ENCODE measurements at regions not wholly inside any gene's neighbourhood (a gene's known extent, or its start where the extent isn't known, plus 50 kb on each side); places are given as distances from the start of the nearest gene placed in this dataset.

GRCh38 chr9:16161483-16161882 is 608.6 kb downstream of the CCDC171 start:
- ChIA-PET CTCF (no interaction called here), POLR2A (no interaction called here)
- H3K27me3 Mint-ChIP-seq (ENCODE audit: low read depth), result no peaks in the 10 kb centered on the region
- ATAC-seq (no peak), DNase-seq (ENCODE audit: low spot score) (no peak)
- no peak for TF ChIP-seq CREB1 (CRISPR knock-in tag; IDR thresholded peaks at IDR 0.05)
- no peaks in the 10 kb centered on the region for H3K36me3 Mint-ChIP-seq
- H3K4me3 Mint-ChIP-seq, result no peak overlapping the region
- peaks cover 6% of the 10 kb centered on the region; the same call in 1 of the 2 replicates for H3K9me3 Mint-ChIP-seq
- no peak overlapping the region for H3K27ac Mint-ChIP-seq
- H3K4me1 Mint-ChIP-seq, result no peaks in the 10 kb centered on the region

DNA sequence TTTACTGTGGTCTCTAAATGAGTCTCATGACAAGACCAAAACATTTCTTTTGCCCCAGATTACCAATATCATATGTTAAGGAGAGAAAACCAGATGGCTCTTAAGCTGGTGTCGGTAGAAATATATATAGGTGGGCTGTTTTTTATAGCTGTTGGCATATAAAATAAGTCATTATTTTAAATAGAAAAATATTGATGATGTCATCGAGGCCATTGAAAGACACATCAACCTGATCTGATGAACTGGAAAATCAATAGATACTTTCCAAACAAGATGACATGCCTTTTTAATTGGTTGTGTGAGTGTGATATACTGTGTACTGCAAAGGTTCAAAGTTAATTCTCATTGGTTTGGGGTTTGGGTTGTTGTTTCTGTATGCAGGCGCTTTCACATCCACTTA is 617.3 kb downstream of the CCDC171 start:
- ATAC-seq (no peak), DNase-seq (ENCODE audit: low spot score) (no peak)
- TF ChIP-seq CTCF (IDR thresholded peaks at IDR 0.05) (no peak), NFYB (CRISPR knock-in tag; conservative IDR thresholded peaks at IDR 0.05; ENCODE audit: low read depth) (no peak), ZNF425 (CRISPR knock-in tag; conservative IDR thresholded peaks at IDR 0.05) (no peak), PREB (CRISPR knock-in tag; IDR thresholded peaks at IDR 0.05; ENCODE audit: borderline replicate concordance) (no peak), TEAD1 (CRISPR knock-in tag; IDR thresholded peaks at IDR 0.05) (no peak), E2F5 (CRISPR knock-in tag; IDR thresholded peaks at IDR 0.05) (no peak), ZNF317 (CRISPR knock-in tag; IDR thresholded peaks at IDR 0.05; ENCODE audit: borderline replicate concordance, low read depth) (no peak), HMGA2 (CRISPR knock-in tag; IDR thresholded peaks at IDR 0.05) (no peak), ZNF263 (CRISPR knock-in tag; IDR thresholded peaks at IDR 0.05; ENCODE audit: low read depth) (no peak), NR2C2 (CRISPR knock-in tag; IDR thresholded peaks at IDR 0.05) (no peak), EMX1 (CRISPR knock-in tag; IDR thresholded peaks at IDR 0.05) (no peak)
- Mint-ChIP-seq H3K4me1 (no peaks in the 10 kb centered on the region), H3K9me3 (no peaks in the 10 kb centered on the region), H3K27me3 (ENCODE audit: low read depth) (no peaks in the 10 kb centered on the region), H3K36me3 (no peaks in the 10 kb centered on the region), H3K4me3 (no peak overlapping the region), H3K27ac (no peak overlapping the region)
- ChIA-PET POLR2A (no interaction called here), CTCF (no interaction called here)

- Mint-ChIP-seq H3K4me1 (no peaks in the 10 kb centered on the region), H3K27me3 (ENCODE audit: low read depth) (no peaks in the 10 kb centered on the region), H3K36me3 (no peaks in the 10 kb centered on the region), H3K9me3 (no peaks in the 10 kb centered on the region), H3K4me3 (no peak overlapping the region), H3K27ac (no peak overlapping the region)
- DNase-seq (ENCODE audit: low spot score) (no peak), ATAC-seq (no peak)
- TF ChIP-seq TEAD4 (CRISPR knock-in tag; IDR thresholded peaks at IDR 0.05) (no peak), TCF7 (CRISPR knock-in tag; IDR thresholded peaks at IDR 0.05; ENCODE audit: low read depth) (no peak), MYBL2 (CRISPR knock-in tag; IDR thresholded peaks at IDR 0.05) (no peak), ATF3 (CRISPR knock-in tag; conservative IDR thresholded peaks at IDR 0.05) (no peak), AFF4 (CRISPR knock-in tag; IDR thresholded peaks at IDR 0.05; ENCODE audit: borderline replicate concordance) (no peak), SMAD4 (CRISPR knock-in tag; IDR thresholded peaks at IDR 0.05) (no peak), PRRX2 (CRISPR knock-in tag; IDR thresholded peaks at IDR 0.05) (no peak), ZNF671 (CRISPR knock-in tag; IDR thresholded peaks at IDR 0.05) (no peak)
- ChIA-PET CTCF (interaction anchor here (1.7 kb wide), 1 partner anchor 18 kb away, joined by 5 read pairs; no protein-coding TSS in a partner anchor), POLR2A (no interaction called here)
Measured at GRCh38 chr9:16171911-16172310, 619.1 kb downstream of the CCDC171 start.
